Hepatocyte (in vitro differentiated cells): ENCODE measurements at regions not wholly inside any gene's neighbourhood (a gene's known extent, or its start where the extent isn't known, plus 50 kb on each side); places are given as distances from the start of the nearest gene placed in this dataset.

Source experiments
- EZH2 ChIP-seq: fragments of 200-600 bp; sonication (generic); IDR thresholded peaks from 2 replicates; pipeline ENCODE4 v1.6.1; 2016; ENCODE audit warnings: antibody characterized with exemption, mild to moderate bottlenecking, borderline replicate concordance
- EZH2phosphoT487 ChIP-seq: fragments of 200-600 bp; sonication (generic); IDR thresholded peaks from one replicate; pipeline ENCODE4 v1.6.1; 2018; ENCODE audit warnings: antibody characterized with exemption, mild to moderate bottlenecking, low read depth, moderate library complexity; ENCODE audit not compliant: unreplicated experiment, severe bottlenecking
- TF ChIP-seq, protein P1 (sequence below): fragments of 200-600 bp; sonication (generic); IDR thresholded peaks from 2 replicates; pipeline ENCODE4 v1.5.1; 2016; ENCODE audit warnings: antibody characterized with exemption, mild to moderate bottlenecking; ENCODE audit not compliant: poor library complexity

DNA sequence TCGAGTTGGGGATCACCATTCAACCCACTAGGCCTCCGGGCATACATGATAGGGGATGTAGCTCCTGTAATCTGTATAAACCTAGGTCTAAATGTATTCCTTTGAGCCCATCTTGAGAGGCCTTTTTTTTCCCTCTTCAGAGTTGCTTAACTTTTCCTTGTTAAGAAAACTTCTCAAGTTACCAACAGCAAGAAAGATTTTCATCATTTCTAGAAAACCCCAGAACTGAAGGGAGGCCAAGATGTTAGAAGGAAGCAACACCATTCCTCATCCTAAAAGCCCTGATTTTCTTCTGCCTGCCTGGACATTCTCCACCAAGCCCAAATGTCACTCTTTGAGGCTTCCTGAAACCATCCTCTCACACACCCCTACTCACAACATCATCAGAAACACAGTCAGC, 79.4 kb downstream of the TMPRSS5 start:
- TF ChIP-seq, protein P1, sequence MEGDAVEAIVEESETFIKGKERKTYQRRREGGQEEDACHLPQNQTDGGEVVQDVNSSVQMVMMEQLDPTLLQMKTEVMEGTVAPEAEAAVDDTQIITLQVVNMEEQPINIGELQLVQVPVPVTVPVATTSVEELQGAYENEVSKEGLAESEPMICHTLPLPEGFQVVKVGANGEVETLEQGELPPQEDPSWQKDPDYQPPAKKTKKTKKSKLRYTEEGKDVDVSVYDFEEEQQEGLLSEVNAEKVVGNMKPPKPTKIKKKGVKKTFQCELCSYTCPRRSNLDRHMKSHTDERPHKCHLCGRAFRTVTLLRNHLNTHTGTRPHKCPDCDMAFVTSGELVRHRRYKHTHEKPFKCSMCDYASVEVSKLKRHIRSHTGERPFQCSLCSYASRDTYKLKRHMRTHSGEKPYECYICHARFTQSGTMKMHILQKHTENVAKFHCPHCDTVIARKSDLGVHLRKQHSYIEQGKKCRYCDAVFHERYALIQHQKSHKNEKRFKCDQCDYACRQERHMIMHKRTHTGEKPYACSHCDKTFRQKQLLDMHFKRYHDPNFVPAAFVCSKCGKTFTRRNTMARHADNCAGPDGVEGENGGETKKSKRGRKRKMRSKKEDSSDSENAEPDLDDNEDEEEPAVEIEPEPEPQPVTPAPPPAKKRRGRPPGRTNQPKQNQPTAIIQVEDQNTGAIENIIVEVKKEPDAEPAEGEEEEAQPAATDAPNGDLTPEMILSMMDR, result no peak
- TF ChIP-seq EZH2 (no peak), EZH2phosphoT487 (no peak)
